Kidney glomerular epithelial cell (primary cell): ENCODE measurements at regions not wholly inside any gene's neighbourhood (a gene's known extent, or its start where the extent isn't known, plus 50 kb on each side); places are given as distances from the start of the nearest gene placed in this dataset.
"Not testable (repeated sequence)": the region's sequence is repeated elsewhere in the genome, so short reads cannot be mapped to it uniquely, and the experiment has no call there.

ENCODE experiments used
- DNase-seq: peaks from one replicate; lab custom pipeline; 2025; lab: John Stamatoyannopoulos, UW

DNA sequence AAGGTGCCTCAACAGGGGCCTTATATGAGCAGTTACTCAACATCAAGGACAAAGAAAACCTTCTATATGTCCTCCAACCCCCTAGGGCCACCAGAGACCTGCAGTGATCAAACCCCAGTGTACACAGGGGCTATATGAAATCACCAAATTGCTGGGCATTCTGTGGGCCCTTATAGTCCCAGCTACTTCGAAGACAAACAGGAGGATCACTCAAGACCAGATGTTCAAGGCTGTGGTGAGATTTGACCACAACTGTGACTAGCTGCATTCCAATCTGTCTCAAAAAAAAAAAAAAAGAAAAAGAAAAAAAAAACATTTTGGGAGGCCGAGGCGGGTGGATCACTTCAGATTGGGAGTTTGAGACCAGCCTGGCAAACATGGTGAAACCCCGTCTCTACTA lies 51.0 kb upstream of the PRB2 start:
- no peak for DNase-seq

- DNase-seq: peak; percentile 7
Measured at GRCh38 chr12:11457996-11458645, 62.8 kb upstream of the PRB2 start.

DNA sequence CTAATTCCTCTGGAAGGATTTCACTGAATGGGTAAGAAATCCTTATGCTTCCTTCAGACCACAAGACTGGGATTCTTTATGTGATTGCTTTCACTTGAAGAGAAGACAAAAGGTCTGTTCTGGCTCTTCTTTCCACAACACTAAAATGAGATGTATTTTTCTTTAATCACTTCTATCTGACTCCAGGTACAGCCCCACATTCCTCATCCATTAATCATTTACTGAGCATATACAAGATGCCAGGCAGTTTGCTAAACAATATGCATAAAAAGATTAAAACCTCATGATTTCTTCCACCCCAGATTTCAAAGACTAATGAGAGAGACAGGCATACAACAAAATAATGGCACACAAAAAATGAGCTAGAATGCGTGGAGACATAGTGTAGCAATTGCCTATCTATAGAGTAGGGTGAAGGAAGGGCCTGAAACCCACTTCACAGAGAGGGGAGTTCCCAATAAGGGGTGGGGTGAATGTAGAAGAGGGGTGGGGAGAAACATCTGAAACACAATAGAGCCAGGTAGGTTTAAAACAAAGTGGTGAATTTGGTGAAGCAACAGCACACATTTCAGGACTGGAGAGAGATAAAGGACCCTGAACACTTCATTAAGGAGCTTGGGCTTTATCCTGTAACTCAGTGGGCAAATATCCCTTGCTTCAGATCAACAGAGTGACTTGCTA lies 65.1 kb upstream of the PRB2 start:
- DNase-seq: peak; percentile 2

DNA sequence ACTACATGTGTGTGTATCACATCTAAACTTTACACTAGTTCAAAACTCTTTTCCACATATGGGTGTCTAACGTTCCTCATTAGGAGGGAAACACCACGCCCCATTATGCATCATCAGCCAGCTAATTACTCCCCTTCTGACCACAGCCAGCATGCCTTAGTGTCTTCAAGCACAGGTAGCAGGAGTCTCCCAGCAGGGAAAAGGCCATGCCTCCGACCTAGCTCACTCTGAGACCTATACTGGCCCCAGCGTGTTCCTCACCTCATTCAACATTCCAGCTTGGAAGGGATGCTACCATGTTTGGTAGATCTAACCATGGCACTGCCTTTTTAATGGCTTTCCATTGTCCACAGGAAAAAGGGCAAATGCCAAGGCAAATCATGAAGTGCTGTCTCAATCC lies 66.1 kb upstream of the PRB2 start:
- DNase-seq: no peak

- no peak for DNase-seq
Measured at GRCh38 chr12:11477110-11477509, 81.7 kb upstream of the PRB2 start.

GRCh38 chr12:11482955-11483354 lies 87.6 kb upstream of the PRB2 start:
- peak; percentile 56 for DNase-seq

- peak; percentile 79 for DNase-seq
Measured at GRCh38 chr12:11486623-11487444, 91.5 kb upstream of the PRB2 start.

DNA sequence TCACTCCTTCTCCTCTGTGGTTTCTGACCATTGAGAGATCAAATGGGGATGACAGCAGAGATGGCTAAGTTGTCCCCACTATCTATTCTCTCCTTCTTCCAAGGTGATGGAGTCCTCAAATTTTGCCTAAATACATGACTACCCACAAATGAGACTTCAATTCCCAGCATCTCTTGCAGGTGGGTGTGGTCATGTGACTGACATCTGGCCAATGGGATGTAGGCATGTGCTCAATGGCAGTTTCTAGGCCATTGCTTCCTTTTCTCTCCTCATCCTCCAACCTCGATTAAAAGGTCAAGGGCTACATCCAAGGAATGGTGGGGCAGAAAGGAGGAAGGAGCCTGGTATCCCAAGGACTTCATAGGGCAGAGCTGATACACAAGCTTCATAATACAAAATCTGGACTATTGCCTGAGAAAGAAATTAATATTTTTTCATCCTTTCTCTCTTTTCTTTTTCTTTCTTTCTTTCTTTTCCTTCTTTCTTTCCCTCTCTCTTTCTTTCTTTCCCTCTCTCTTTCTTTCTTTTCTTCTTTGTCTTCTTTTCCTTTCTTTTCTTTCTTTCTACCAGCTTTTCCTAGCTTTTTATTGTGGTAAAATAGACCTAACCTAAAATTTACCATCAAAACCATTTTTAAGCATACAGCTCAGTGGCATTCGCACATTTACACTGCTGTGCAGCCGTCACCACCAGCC lies 100.9 kb upstream of the PRB2 start:
- DNase-seq: no peak

GRCh38 chr12:11497438-11497837 lies 102.1 kb upstream of the PRB2 start:
- DNase-seq: no peak

- DNase-seq: no peak
Measured at GRCh38 chr12:11497995-11498394, 102.6 kb upstream of the PRB2 start.

- DNase-seq: not testable (repeated sequence)
Measured at GRCh38 chr12:11498574-11498973, 103.2 kb upstream of the PRB2 start.

DNA sequence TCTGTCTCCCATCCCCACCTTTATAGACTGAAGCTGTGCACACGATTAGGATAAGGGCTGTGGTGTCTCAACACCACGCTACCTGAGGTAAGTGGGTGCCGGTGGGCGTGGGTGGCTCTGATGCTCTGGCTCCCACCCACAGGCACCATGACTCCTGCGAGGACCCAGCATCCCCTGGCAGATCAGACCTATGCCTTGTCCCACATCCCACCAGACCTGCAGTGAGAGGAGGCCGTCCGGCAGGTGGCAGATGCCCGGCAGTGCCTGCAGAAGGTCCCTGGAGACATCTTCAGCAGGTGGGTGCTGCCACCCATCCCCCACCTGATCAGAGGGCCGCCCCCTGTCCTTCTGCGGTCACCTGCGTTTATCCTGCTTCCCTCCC lies 104.4 kb upstream of the PRB2 start:
- DNase-seq: no peak

DNA sequence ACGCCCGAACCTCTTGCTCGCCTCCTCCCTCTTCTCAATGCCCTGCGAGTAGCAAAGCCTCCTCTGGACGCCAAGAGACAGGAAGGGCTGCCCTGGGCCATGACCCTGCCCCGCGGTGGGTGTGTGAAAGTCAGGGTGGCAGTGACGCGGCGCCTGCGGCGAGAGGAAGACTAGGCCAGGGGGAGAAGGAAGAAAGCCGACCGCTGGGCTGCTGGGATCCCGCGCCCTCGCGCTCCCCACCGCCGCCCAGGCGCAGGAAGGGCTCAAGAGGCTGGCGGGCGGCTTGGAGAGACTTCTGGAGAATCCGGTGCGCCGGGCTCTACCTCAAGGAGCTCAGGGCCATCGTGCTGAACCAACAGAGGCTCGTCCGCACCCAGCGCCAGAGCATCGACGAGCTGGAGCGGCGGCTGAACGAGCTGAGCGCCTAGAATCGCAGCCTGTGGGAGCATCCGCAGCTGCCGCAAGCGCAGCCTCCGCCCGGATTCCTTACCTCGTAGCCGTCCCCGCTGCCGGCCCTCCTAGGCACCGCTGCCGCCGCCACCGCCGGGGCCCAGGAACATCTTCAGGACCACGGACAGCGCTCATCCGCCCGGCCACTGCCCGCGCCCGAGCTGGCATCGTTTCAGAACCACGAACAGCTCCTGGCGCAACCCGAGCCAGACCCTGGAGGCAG lies 105.0 kb upstream of the PRB2 start:
- peak; percentile 75 for DNase-seq

DNA sequence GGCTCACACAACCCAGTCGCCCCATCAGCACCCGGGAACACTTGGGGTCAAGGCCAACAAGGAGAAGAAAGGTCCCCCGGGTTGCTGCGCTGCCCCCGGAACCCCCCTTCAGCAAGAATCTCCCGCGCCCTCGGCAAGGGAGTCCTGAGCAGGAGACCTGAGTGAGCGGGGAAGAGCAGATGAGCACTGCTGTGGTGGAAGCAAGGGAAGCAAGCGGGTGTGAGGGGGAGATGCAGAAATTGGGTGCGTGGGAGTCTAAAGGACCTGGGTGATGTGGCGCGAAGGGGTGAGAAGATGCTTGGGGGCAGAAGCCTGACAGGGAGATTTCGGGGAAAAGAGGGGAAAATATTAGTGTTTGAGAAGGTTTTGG lies 105.5 kb upstream of the PRB2 start:
- DNase-seq: no peak

GRCh38 chr12:11508699-11509098 lies 113.3 kb upstream of the PRB2 start:
- DNase-seq: peak; percentile 71

GRCh38 chr12:11509326-11509725 lies 114.0 kb upstream of the PRB2 start:
- no peak for DNase-seq

DNA sequence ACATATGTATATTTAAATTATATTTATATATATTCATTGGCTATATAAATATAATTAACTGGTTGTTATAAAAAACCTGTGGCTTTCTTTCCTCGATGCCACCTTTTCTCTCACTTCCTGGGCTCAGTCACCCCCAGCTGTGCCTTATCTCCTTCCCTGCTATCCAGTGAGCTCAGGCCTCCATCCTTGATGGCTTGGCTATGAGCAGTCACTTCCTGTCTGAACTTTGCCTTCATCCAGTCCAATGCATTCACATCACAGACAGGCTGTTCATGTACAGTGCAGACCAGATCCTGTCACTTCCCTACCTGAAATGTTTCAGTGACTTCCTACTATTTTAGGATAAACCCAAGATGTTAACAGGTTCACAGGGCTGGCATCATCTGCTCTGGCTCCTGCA lies 115.3 kb upstream of the PRB2 start:
- no peak for DNase-seq

DNA sequence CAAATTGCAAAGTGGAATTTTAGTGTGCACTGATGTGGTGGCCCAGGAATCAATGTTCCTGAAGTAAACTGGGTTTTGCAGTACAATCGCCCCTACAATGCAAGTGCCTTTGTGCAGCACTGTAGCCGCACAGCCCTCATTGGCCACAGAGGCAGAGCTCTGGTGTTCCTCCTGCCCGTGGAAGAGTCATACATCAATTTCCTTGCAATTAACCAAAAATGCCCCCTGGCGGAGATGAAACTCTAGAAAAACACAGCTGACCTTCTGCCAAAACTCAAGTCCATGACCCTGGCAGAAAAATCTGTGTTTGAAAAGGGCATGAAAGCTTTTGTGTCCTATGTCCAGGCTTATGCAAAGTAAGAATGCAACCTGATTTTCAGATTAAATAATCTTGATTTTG lies 117.9 kb upstream of the PRB2 start:
- no peak for DNase-seq

- no peak for DNase-seq
Measured at GRCh38 chr12:11517080-11517479, 121.7 kb upstream of the PRB2 start.

DNA sequence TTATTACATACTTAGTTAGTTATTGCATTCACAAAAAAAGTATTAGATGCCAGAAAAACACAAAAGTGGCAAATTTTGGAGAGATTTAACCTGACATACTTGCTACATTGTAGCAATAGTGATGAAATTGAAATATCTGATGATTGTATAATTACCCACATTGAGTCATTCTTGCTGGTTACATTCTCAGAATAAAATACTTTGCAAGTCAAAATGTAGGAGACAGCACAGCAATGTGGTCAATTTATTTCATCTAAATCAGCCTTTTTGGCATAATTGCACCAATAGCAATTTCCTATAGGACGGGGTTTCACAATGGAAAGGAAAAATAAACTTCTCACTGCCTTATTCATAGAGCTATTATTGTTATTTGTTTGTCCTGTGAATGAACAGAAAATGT lies 125.0 kb upstream of the ETV6 start:
- no peak for DNase-seq

GRCh38 chr12:11534064-11534463 lies 115.4 kb upstream of the ETV6 start:
- no peak for DNase-seq

GRCh38 chr12:11535127-11535526 lies 114.3 kb upstream of the ETV6 start:
- no peak for DNase-seq
